Right atrium auricular region (tissue), 2 donors: ENCODE measurements at regions not wholly inside any gene's neighbourhood (a gene's known extent, or its start where the extent isn't known, plus 50 kb on each side); places are given as distances from the start of the nearest gene placed in this dataset.

Source experiments
- DNase-seq: peaks from one replicate; pipeline ENCODE4 v3.0.0-alpha.2; 2019; ENCODE audit warnings: low spot score
- H3K27ac ChIP-seq, 2 donors: fragments of 200-600 bp; sonication (generic); 1 replicate in 1 of 2; 2 replicates in 1 of 2; pipeline ENCODE4 v1.5.1; 2016 to 2019
- H3K27me3 ChIP-seq, 2 donors: fragments of 200-600 bp; sonication (generic); one replicate each; pipeline versions ENCODE4 v1.5.1 to v1.6.0; 2017 to 2019
- H3K36me3 ChIP-seq: fragments of 200-600 bp; sonication (generic); one replicate; pipeline ENCODE4 v1.5.1; 2016
- H3K4me1 ChIP-seq, 2 donors: fragments of 200-600 bp; sonication (generic); one replicate each; pipeline versions ENCODE4 v1.5.1 to v1.6.0; 2017 to 2019
- H3K4me3 ChIP-seq, 2 donors: fragments of 200-600 bp; sonication (generic); 1 replicate in 1 of 2; 2 replicates in 1 of 2; pipeline ENCODE4 v1.5.1; 2017 to 2019; ENCODE audit warnings: mild to moderate bottlenecking in 1 of 2, moderate library complexity in 1 of 2
- H3K9me3 ChIP-seq, 2 donors: fragments of 200-600 bp; sonication (generic); one replicate each; pipeline ENCODE4 v1.5.1; 2019
- TF ChIP-seq, protein P1 (sequence below), 2 donors: fragments of 200-600 bp; sonication (generic); IDR thresholded peaks; one replicate each; pipeline ENCODE4 v1.5.1; 2019; ENCODE audit warnings: antibody characterized with exemption in 2 of 2

DNA sequence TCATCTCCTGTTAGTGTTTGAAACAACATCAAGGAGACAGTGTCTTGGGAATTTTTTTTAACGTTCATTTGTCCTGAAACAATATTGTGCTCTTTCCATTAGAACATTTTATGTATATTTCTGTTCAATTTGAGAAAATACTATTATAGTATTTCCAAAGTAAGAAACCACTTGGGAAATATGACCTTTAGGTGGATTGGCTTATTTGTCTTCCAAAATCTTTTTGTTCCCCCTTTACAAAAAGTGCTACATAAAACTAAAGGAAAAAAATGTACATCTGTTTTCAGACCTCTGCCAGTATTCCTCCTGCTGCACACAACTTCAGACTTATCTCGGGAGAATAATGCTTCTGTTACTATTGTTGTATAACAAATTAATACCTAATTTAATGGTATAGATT, 165.9 kb upstream of the AGTR1 start:
- H3K27me3 ChIP-seq = no peaks in the 10 kb centered on the region
- no peaks in the 10 kb centered on the region for H3K36me3 ChIP-seq
- H3K27ac ChIP-seq = no peak overlapping the region
- no peak overlapping the region for H3K4me3 ChIP-seq
- no peaks in the 10 kb centered on the region for H3K4me1 ChIP-seq
- DNase-seq = no peak
- TF ChIP-seq, protein P1, sequence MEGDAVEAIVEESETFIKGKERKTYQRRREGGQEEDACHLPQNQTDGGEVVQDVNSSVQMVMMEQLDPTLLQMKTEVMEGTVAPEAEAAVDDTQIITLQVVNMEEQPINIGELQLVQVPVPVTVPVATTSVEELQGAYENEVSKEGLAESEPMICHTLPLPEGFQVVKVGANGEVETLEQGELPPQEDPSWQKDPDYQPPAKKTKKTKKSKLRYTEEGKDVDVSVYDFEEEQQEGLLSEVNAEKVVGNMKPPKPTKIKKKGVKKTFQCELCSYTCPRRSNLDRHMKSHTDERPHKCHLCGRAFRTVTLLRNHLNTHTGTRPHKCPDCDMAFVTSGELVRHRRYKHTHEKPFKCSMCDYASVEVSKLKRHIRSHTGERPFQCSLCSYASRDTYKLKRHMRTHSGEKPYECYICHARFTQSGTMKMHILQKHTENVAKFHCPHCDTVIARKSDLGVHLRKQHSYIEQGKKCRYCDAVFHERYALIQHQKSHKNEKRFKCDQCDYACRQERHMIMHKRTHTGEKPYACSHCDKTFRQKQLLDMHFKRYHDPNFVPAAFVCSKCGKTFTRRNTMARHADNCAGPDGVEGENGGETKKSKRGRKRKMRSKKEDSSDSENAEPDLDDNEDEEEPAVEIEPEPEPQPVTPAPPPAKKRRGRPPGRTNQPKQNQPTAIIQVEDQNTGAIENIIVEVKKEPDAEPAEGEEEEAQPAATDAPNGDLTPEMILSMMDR (IDR thresholded peaks at IDR 0.05) = no peak
- H3K9me3 ChIP-seq = peaks cover 0 to 8% of the 10 kb centered on the region in 2 donors

DNA sequence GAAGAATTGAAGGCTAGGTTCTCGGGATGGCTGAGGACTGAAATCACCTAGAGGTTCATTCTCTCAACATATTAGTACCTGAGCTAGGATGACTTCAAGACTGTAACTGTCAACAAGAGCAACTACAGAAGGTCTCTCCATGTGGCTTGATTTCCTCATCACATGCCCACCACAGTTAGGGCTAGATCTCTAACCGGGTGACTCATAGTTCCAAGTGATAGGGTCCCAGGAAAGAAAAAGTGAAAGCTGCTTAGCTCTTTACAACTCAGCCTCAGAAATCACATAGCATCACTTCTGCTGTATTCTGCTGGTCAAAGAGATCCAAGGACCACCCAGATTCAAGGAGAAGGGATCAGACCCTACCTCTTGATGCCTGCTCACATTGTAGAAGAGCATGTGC, 165.4 kb upstream of the AGTR1 start:
- Histone ChIP-seq H3K27ac (no peak overlapping the region), H3K36me3 (no peaks in the 10 kb centered on the region), H3K4me3 (no peak overlapping the region), H3K4me1 (no peaks in the 10 kb centered on the region), H3K27me3 (no peaks in the 10 kb centered on the region), H3K9me3 (peaks cover 0 to 3% of the 10 kb centered on the region in 2 donors)
- TF ChIP-seq, protein P1 (IDR thresholded peaks at IDR 0.05) = no peak
- no peak for DNase-seq

DNA sequence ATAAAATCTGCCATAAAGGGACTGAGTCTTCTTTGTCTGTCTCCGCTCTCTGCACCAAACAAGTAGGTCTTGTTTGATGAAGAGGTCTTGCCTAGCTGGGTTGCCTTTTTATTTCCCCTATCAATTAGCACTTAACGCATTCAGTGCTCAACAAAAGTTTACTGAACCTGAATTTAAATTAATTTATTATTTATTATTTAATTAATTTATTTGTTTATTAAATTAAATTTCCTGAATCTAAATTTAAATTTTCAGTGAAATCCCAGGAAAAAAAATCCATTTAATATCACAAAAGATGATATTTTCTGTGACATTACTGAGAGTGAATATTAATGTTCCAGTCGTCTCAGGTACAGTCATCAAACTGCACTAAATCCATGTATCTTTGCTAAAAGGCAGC, 164.9 kb upstream of the AGTR1 start:
- no peak for DNase-seq
- no peak overlapping the region for H3K27ac ChIP-seq
- H3K9me3 ChIP-seq = no peaks in the 10 kb centered on the region
- TF ChIP-seq, protein P1 (IDR thresholded peaks at IDR 0.05) = no peak
- no peak overlapping the region for H3K4me3 ChIP-seq
- no peaks in the 10 kb centered on the region for H3K27me3 ChIP-seq
- no peaks in the 10 kb centered on the region for H3K4me1 ChIP-seq
- no peaks in the 10 kb centered on the region for H3K36me3 ChIP-seq

DNA sequence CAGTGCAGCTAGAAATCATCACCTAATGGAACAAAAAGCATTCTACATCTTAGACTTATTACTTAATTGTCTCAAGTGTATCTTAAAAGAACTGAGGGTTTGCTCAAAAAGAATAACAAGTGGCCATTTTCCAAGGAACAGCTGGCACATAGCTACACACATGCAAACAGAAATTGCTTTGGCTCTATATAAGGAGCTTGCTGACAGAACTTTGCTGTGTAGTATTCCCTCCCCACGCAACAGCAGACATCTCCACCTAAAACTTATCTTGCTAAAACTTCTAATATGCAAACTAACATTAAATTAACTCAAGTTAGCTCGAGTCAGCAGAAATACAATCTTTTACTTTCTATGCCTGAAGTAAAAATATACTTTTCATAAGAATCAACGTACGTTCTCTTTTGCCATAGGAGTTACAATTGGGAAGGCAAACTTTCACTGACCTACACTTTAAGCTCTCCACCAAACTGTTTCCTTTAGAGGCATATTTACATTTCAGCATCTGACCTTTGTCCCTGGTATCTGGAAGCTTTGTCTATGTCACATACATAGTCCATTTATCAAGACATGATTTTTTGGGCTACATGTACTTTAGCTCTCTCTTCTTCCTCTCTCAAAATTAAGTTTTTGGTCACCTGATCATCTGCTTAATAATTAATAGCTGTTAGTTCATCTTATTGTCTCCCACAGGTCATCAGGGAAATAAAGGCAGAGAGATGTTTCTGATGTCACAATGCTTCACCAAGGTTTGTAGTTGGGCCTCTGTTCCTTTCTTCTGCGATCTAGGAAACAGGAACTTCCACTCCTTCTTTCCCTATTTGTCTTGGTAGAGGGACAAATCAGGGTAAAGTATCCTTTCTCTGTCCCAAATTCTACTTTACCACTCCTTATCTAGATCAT, 163.4 kb upstream of the AGTR1 start:
- H3K27me3 ChIP-seq = no peaks in the 10 kb centered on the region
- no peaks in the 10 kb centered on the region for H3K9me3 ChIP-seq
- H3K4me3 ChIP-seq = no peak overlapping the region
- peaks cover 0 to 4% of the 10 kb centered on the region in 2 donors for H3K4me1 ChIP-seq
- TF ChIP-seq, protein P1 (IDR thresholded peaks at IDR 0.05) = no peak
- no peak overlapping the region for H3K27ac ChIP-seq
- DNase-seq = no peak
- H3K36me3 ChIP-seq = no peaks in the 10 kb centered on the region

DNA sequence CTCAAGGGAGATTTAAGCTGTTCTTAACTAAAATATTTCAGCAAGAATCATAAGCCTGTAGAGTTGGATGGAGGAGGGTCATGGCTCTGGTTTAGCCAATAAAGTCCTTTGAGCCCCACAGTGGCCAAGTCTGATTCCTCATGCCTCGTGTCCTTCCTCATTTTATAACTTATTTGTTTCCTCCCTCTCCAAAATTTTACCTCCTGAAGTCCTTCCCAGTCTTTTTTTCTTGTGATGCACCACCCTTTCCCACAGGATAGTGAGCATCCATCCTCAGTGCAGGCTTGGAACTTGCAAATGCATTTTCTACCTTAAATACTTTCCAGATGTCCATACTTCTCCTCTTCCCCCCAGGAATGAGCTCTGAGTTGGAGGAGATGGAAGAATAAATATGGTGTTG, 162.7 kb upstream of the AGTR1 start:
- no peak overlapping the region for H3K27ac ChIP-seq
- H3K9me3 ChIP-seq = no peaks in the 10 kb centered on the region
- TF ChIP-seq, protein P1 (IDR thresholded peaks at IDR 0.05) = no peak
- no peak for DNase-seq
- H3K4me3 ChIP-seq = no peak overlapping the region
- no peaks in the 10 kb centered on the region for H3K27me3 ChIP-seq
- H3K36me3 ChIP-seq = no peaks in the 10 kb centered on the region
- H3K4me1 ChIP-seq = peaks cover 0 to 4% of the 10 kb centered on the region in 2 donors
